GM21367 (cell line): ENCODE measurements at regions not wholly inside any gene's neighbourhood (a gene's known extent, or its start where the extent isn't known, plus 50 kb on each side); places are given as distances from the start of the nearest gene placed in this dataset.
A peak's percentile ranks its signal among the peaks of the same experiment; 100 is the strongest.

Experiments used
- ATAC-seq: cut with Tn5 transposase; IDR thresholded peaks from one replicate; pipeline ENCODE4 v1.9.1; 2021; ENCODE audit not compliant: unreplicated experiment

GRCh38 chr1:163875200-163875926 is 553.6 kb downstream of the NUF2 start:
- no peak for ATAC-seq

DNA sequence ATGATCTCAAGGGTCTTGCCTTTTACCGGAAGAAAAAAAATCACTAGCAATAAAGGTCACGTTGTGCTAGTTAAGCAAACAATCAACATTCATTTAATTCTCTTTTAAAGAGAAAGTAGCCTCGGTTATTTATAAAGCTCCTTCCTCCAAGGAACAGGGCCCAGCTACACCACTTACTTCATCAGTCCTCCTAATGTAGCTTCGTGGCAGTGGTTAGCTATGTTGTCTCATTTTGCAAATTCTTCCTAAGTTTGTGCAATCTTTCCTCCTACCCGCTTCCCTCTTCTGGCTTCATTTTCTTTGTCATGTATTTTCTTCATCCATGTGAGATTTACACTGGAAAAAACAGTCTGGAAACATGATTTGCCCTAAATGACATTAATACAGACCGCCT is 554.2 kb downstream of the NUF2 start:
- no peak for ATAC-seq

DNA sequence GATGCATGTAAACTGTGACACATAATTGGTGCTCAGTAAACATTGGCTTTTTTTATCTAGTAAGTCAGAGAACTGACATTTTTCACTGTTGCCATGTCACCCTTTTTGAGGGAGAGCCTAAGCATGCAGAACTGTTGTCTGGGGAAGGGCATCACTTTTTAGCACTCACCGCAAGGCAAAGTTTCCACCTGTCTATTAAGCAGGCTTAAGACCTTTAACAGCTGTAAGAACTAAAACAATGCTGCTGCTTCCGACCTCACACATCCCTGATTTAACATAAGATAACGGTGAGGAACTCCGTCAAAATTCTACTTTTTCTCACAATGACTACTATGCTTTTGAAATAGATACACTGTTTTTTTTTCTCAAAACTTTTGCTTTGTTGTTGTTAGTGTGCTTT is 554.8 kb downstream of the NUF2 start:
- no peak for ATAC-seq

DNA sequence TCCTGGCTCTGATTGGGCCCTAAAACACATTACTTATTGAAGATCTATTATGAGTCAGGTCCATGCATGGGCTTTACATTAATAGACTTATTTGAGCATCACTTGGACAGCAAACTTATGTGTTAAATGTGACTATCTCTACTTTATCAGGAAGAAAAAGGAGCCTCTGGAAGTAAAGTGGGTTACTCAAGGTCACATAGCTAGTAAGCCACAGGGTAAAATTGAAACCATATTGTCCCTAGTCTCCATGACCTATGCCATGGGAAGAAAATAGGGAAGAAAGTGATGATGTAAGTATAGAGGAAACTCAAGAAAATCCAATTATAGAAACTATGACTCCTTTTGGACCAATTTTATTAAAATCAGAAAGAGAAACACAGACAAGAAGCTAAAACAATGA is 555.3 kb downstream of the NUF2 start:
- ATAC-seq: no peak

DNA sequence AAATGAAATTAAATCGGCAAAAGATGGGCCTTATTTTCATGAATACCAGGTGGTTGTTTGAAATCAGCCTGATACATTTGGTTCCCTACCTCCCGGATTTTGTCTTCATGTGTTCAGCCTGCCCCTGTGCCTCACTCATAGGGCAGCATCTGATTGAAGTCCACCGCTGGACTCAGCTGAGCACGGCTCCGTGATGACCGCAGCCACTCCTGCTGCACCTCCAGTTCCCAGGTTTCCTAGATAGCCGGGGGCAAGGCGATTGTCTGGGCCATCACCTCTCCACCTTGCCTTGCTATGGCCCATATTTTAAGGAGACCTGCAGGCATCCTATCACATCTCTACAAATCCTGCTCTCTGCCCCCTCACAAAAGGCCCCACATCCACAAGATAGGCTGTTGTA is 563.8 kb downstream of the NUF2 start:
- ATAC-seq: no peak

- no peak for ATAC-seq
Measured at GRCh38 chr1:163896001-163896400, 574.2 kb downstream of the NUF2 start.

- ATAC-seq: no peak
Measured at GRCh38 chr1:163897412-163898155, 575.8 kb downstream of the NUF2 start.

GRCh38 chr1:163906283-163906682 is 584.5 kb downstream of the NUF2 start:
- ATAC-seq: no peak

DNA sequence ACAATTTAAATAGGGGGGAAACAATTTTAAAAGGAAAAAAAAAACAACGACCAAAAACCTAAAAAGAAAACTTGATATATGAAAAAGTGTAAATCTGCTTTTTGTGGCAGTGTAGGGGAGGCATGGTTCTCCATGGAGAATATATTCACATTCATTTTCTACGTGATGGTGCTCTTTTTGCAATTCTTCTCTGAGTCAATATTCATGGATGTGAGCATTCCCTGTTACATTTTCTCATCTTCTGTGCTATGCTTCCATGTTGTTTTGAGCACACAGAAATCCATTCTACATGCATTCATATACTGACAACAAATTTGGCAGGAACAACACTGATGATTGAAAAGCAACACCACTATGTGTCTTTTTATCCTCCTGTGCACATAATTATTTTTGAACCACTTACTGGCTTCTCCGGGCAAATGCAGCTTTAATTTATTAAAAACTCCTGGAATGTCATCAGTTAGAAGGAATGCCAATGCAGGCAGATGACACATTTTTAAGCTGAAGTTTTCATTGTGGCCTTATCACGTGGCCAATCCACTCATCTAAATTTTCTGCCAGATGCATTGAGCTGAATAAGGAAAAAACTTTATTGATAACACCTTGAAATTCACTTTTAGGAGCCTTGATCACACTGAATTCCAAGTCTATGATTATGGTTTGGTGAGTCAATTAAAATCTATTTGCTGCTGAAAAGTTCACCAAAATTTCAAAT is 590.6 kb downstream of the NUF2 start:
- no peak for ATAC-seq

- ATAC-seq: no peak
Measured at GRCh38 chr1:163914785-163915413, 593.1 kb downstream of the NUF2 start.

GRCh38 chr1:163922743-163923201 is 601.0 kb downstream of the NUF2 start:
- peak; percentile 79 for ATAC-seq

- no peak for ATAC-seq
Measured at GRCh38 chr1:163924041-163924440, 602.3 kb downstream of the NUF2 start.

GRCh38 chr1:163927493-163927892 is 605.7 kb downstream of the NUF2 start:
- ATAC-seq: no peak

DNA sequence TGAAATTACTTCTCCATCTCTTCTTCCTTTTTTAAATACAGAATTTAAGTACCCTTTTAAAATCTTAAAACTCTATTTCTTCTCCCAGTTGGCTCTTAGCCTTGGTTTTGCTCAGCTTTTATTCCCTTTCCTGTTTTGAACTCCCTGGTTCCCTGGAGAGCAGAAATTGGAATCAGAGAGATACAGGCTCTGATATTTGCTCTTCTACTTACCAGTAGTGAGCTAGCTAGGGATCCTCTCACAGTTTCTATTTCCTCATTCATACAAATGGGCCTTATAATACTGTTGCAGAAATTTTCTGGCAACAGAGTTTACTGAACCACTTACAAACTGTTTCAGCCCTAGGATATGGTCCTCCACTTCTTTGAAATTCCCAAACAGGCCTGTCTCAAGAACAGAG is 606.3 kb downstream of the NUF2 start:
- ATAC-seq: no peak

GRCh38 chr1:163928651-163929050 is 606.9 kb downstream of the NUF2 start:
- ATAC-seq: no peak

DNA sequence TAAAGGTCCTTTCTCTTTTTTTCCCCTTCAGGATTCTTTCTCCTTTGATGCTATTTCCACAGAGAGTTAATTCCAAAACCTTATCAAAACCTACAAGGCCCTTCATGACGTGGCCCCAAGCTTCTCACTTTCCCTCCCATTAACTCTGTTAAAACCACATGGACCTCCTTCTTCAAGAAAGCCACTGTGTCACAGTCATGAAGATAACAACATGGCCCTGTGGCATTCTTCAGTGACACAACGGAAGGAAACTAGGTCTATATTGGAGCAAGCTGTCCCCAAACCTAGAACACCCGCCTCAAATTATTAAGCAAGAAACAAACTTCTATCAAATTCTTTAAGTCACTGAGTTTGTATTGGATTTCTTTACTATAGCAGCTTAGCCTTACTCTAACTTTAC is 611.1 kb downstream of the NUF2 start:
- no peak for ATAC-seq

- no peak for ATAC-seq
Measured at GRCh38 chr1:163933437-163933836, 611.7 kb downstream of the NUF2 start.

DNA sequence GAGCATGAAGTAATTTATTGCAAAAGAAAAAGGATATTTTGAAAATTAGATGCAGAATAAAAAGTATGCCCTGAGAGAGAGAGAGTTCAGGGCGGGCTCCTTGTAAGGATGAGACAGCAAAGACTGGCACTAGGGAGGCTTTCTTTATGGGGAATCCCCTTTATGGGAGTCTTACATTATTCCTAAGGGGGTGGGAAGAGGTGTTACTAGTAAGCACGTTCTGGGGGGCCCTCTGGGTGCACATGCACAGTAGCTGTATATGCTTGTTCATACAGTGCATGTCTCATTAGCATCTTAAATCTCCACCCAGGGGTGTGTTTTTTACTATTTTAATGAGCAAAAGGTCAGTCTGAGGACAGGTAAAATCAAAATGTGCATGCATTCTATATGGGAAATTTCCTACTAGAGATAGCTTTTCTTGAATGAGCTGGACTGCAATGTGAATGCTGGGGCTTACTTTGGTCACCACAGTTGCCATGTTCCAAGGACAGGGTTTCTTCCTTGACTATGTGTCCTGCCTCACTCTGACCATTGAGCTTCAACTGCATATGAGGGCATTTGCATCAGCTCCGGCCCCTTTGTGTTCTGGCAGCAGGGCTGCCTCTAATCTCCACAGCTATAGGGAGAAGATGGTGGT is 614.1 kb downstream of the NUF2 start:
- ATAC-seq: no peak

DNA sequence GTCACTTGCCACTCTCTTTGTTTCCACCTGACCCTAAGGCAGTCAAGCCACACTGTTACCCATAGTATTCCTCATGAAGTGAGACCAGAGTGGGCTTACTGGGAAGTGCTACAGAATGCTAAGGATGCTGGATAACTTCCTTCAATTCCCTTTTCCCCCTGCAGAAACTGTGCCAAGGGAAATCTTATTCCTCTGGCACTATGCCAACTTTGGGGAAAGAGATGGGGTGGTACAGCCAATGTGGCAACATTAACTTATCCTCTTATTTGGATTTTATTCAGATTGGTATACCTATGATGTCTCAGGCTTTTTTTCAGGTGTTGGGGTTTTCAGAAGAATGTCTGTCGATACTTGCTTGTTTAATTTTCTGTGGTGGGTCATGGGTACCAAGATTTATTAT is 599.4 kb upstream of the PBX1 start:
- ATAC-seq: no peak

GRCh38 chr1:163970151-163970550 is 588.8 kb upstream of the PBX1 start:
- no peak for ATAC-seq

DNA sequence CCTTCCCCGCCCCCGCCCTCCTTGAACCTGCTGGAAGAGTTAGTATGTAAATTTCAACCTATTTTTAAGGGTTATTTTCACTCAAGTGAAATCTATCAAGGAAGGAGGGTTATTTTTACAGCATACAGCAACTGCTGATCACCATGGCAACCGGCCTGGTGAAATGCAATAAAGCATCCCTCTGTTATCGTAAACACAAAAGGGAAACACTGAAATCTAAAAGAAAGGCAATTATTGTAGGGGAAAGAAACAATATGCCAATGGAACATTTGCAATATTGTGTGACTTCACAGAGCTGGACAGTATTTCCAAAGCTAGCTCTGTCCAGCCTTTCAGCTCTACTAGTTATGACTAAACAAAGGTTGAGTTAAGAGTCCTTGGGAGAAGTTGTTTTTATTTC is 588.3 kb upstream of the PBX1 start:
- no peak for ATAC-seq
